OCI-LY3 (cell line): ENCODE measurements at regions not wholly inside any gene's neighbourhood (a gene's known extent, or its start where the extent isn't known, plus 50 kb on each side); places are given as distances from the start of the nearest gene placed in this dataset.

Experiments used
- EZH2phosphoT487 ChIP-seq: fragments of 200-600 bp; shearing (Covaris generic); IDR thresholded peaks from 2 replicates; pipeline ENCODE4 v1.6.1; 2018; ENCODE audit warnings: antibody characterized with exemption, mixed run types, low read depth
- TF ChIP-seq, protein P1 (sequence below): fragments of 200-600, 300-600 bp; sonication (generic); IDR thresholded peaks from 2 replicates; pipeline ENCODE4 v1.5.1; 2014; ENCODE audit warnings: antibody characterized with exemption, low read length, low read depth

DNA sequence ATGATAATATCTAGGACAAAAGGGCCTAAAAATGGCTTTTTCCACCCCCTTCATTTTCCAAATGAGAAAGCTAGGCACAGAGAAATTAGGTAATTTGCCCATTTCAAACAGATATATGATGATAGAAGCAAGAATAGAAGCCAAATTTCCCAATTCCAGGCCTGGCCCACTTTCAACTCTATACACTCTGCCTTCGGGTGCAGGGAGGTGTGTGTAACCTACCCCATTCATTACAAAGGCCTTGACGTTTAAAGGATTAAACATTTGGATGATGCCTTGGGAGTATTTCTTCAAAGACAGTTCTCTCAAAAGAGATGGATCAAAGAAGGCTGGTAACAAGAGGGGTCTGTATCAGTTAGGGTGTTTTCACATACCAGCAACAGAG lies 134.1 kb downstream of the CCDC34 start:
- TF ChIP-seq, protein P1, sequence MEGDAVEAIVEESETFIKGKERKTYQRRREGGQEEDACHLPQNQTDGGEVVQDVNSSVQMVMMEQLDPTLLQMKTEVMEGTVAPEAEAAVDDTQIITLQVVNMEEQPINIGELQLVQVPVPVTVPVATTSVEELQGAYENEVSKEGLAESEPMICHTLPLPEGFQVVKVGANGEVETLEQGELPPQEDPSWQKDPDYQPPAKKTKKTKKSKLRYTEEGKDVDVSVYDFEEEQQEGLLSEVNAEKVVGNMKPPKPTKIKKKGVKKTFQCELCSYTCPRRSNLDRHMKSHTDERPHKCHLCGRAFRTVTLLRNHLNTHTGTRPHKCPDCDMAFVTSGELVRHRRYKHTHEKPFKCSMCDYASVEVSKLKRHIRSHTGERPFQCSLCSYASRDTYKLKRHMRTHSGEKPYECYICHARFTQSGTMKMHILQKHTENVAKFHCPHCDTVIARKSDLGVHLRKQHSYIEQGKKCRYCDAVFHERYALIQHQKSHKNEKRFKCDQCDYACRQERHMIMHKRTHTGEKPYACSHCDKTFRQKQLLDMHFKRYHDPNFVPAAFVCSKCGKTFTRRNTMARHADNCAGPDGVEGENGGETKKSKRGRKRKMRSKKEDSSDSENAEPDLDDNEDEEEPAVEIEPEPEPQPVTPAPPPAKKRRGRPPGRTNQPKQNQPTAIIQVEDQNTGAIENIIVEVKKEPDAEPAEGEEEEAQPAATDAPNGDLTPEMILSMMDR, result no peak
- TF ChIP-seq EZH2phosphoT487, result no peak
